WTC11 (cell line): ENCODE measurements at regions not wholly inside any gene's neighbourhood (a gene's known extent, or its start where the extent isn't known, plus 50 kb on each side); places are given as distances from the start of the nearest gene placed in this dataset.

Experiments
- CREB1 ChIP-seq: sonication (generic); formaldehyde crosslinking; IDR thresholded peaks from 2 replicates; pipeline ENCODE4 v1.8.0; 2023; ENCODE audit warnings: mild to moderate bottlenecking, missing genetic modification reagents
- HMGA2 ChIP-seq: fragments of 250-450 bp; sonication (Bioruptor Pico); IDR thresholded peaks from 2 replicates; pipeline ENCODE4 v1.4.0; 2021; ENCODE audit warnings: mild to moderate bottlenecking, moderate library complexity
- JUN ChIP-seq: sonication (generic); formaldehyde crosslinking; IDR thresholded peaks from 2 replicates; pipeline ENCODE4 v1.8.0; 2023; ENCODE audit warnings: mild to moderate bottlenecking, missing genetic modification reagents
- ZNF416 ChIP-seq: fragments of 250-450 bp; sonication (Bioruptor Pico); IDR thresholded peaks from 2 replicates; pipeline ENCODE4 v1.9.0; 2021; ENCODE audit warnings: mild to moderate bottlenecking, inconsistent platforms
- TF ChIP-seq, protein P1 (sequence below): sonication (generic); formaldehyde crosslinking; conservative IDR thresholded peaks from 2 replicates; pipeline ENCODE4 v1.8.1; 2023; ENCODE audit warnings: mild to moderate bottlenecking, low read depth, missing genetic modification reagents, moderate library complexity
- TF ChIP-seq, protein P2 (sequence below): fragments of 200-600 bp; IDR thresholded peaks from 2 replicates; pipeline ENCODE4 v1.8.0; 2022; ENCODE audit warnings: antibody characterized with exemption
- TF ChIP-seq, protein P3 (sequence below): sonication (generic); formaldehyde crosslinking; IDR thresholded peaks from 2 replicates; pipeline ENCODE4 v1.8.1; 2023; ENCODE audit warnings: mild to moderate bottlenecking, missing genetic modification reagents, moderate library complexity
- TF ChIP-seq, protein P4 (sequence below): sonication (generic); formaldehyde crosslinking; IDR thresholded peaks from 2 replicates; pipeline ENCODE4 v1.8.1; 2023; ENCODE audit warnings: mild to moderate bottlenecking, missing genetic modification reagents, borderline replicate concordance

DNA sequence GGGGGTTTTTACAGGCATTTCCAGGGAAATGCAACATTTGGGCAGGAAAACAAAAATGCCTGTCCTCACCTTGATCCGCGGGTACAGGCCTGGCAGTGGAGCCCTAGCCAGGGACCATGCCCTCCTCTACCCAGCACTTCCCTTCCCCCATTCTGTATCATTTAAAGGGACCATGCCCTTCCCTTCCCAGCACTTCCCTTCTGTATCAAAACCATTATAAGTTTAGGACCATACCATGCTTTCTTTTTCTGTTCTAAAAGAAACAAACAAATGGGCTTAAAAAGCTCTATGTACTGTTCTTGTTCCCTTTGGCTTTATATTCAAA lies 166.9 kb upstream of the ZNF608 start:
- TF ChIP-seq, protein P1, sequence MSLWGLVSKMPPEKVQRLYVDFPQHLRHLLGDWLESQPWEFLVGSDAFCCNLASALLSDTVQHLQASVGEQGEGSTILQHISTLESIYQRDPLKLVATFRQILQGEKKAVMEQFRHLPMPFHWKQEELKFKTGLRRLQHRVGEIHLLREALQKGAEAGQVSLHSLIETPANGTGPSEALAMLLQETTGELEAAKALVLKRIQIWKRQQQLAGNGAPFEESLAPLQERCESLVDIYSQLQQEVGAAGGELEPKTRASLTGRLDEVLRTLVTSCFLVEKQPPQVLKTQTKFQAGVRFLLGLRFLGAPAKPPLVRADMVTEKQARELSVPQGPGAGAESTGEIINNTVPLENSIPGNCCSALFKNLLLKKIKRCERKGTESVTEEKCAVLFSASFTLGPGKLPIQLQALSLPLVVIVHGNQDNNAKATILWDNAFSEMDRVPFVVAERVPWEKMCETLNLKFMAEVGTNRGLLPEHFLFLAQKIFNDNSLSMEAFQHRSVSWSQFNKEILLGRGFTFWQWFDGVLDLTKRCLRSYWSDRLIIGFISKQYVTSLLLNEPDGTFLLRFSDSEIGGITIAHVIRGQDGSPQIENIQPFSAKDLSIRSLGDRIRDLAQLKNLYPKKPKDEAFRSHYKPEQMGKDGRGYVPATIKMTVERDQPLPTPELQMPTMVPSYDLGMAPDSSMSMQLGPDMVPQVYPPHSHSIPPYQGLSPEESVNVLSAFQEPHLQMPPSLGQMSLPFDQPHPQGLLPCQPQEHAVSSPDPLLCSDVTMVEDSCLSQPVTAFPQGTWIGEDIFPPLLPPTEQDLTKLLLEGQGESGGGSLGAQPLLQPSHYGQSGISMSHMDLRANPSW: no peak
- TF ChIP-seq, protein P2, sequence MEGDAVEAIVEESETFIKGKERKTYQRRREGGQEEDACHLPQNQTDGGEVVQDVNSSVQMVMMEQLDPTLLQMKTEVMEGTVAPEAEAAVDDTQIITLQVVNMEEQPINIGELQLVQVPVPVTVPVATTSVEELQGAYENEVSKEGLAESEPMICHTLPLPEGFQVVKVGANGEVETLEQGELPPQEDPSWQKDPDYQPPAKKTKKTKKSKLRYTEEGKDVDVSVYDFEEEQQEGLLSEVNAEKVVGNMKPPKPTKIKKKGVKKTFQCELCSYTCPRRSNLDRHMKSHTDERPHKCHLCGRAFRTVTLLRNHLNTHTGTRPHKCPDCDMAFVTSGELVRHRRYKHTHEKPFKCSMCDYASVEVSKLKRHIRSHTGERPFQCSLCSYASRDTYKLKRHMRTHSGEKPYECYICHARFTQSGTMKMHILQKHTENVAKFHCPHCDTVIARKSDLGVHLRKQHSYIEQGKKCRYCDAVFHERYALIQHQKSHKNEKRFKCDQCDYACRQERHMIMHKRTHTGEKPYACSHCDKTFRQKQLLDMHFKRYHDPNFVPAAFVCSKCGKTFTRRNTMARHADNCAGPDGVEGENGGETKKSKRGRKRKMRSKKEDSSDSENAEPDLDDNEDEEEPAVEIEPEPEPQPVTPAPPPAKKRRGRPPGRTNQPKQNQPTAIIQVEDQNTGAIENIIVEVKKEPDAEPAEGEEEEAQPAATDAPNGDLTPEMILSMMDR: no peak
- TF ChIP-seq CREB1 (CRISPR knock-in tag): no peak
- TF ChIP-seq, protein P3, sequence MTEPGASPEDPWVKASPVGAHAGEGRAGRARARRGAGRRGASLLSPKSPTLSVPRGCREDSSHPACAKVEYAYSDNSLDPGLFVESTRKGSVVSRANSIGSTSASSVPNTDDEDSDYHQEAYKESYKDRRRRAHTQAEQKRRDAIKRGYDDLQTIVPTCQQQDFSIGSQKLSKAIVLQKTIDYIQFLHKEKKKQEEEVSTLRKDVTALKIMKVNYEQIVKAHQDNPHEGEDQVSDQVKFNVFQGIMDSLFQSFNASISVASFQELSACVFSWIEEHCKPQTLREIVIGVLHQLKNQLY: no peak
- TF ChIP-seq ZNF416 (CRISPR knock-in tag): no peak
- TF ChIP-seq JUN (CRISPR knock-in tag): no peak
- no peak for TF ChIP-seq HMGA2 (CRISPR knock-in tag)
- TF ChIP-seq, protein P4, sequence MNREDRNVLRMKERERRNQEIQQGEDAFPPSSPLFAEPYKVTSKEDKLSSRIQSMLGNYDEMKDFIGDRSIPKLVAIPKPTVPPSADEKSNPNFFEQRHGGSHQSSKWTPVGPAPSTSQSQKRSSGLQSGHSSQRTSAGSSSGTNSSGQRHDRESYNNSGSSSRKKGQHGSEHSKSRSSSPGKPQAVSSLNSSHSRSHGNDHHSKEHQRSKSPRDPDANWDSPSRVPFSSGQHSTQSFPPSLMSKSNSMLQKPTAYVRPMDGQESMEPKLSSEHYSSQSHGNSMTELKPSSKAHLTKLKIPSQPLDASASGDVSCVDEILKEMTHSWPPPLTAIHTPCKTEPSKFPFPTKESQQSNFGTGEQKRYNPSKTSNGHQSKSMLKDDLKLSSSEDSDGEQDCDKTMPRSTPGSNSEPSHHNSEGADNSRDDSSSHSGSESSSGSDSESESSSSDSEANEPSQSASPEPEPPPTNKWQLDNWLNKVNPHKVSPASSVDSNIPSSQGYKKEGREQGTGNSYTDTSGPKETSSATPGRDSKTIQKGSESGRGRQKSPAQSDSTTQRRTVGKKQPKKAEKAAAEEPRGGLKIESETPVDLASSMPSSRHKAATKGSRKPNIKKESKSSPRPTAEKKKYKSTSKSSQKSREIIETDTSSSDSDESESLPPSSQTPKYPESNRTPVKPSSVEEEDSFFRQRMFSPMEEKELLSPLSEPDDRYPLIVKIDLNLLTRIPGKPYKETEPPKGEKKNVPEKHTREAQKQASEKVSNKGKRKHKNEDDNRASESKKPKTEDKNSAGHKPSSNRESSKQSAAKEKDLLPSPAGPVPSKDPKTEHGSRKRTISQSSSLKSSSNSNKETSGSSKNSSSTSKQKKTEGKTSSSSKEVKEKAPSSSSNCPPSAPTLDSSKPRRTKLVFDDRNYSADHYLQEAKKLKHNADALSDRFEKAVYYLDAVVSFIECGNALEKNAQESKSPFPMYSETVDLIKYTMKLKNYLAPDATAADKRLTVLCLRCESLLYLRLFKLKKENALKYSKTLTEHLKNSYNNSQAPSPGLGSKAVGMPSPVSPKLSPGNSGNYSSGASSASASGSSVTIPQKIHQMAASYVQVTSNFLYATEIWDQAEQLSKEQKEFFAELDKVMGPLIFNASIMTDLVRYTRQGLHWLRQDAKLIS: no peak
